H9 (cell line): ENCODE measurements at regions not wholly inside any gene's neighbourhood (a gene's known extent, or its start where the extent isn't known, plus 50 kb on each side); places are given as distances from the start of the nearest gene placed in this dataset.

Source experiments
- DNase-seq: peaks from one replicate; pipeline ENCODE4 v3.0.0-alpha.2; 2017
- H2AFZ ChIP-seq: one replicate; pipeline ENCODE4 v1.6.1; 2013; ENCODE audit warnings: mild to moderate bottlenecking, low read length, control low read depth, moderate library complexity
- H2AK5ac ChIP-seq: 2 replicates; pipeline ENCODE4 v1.6.1; 2013; ENCODE audit warnings: low read length, control low read depth, mixed read lengths; ENCODE audit not compliant: insufficient read length
- H2BK120ac ChIP-seq: one replicate; pipeline ENCODE4 v1.6.1; 2013; ENCODE audit warnings: low read depth, mild to moderate bottlenecking, low read length, control low read depth, inconsistent platforms; ENCODE audit not compliant: poor library complexity, severe bottlenecking
- H2BK12ac ChIP-seq: 2 replicates; pipeline ENCODE4 v1.6.1; 2013; ENCODE audit warnings: low read length, control low read depth, mixed read lengths, low read depth; ENCODE audit not compliant: insufficient read length
- H2BK15ac ChIP-seq: 2 replicates; pipeline ENCODE4 v1.6.1; 2013; ENCODE audit warnings: low read depth, low read length, control low read depth
- H2BK20ac ChIP-seq: one replicate; pipeline ENCODE4 v1.6.1; 2013; ENCODE audit warnings: low read depth, mild to moderate bottlenecking, low read length, control low read depth, inconsistent platforms; ENCODE audit not compliant: poor library complexity, severe bottlenecking
- H2BK5ac ChIP-seq: 2 replicates; pipeline ENCODE4 v1.6.1; 2013; ENCODE audit warnings: low read length, control low read depth, mixed read lengths; ENCODE audit not compliant: insufficient read length
- H3K14ac ChIP-seq: 2 replicates; pipeline ENCODE4 v1.6.1; 2013; ENCODE audit warnings: low read length, control low read depth; ENCODE audit not compliant: insufficient read depth
- H3K18ac ChIP-seq: 2 replicates; pipeline ENCODE4 v1.6.1; 2013; ENCODE audit warnings: low read depth, mild to moderate bottlenecking, mixed read lengths, low read length, control low read depth; ENCODE audit not compliant: insufficient read length
- H3K23ac ChIP-seq: 2 replicates; pipeline ENCODE4 v1.6.1; 2013; ENCODE audit warnings: low read length, control low read depth, mixed read lengths, low read depth; ENCODE audit not compliant: insufficient read length
- H3K23me2 ChIP-seq: 2 replicates; pipeline ENCODE4 v1.6.1; 2013; ENCODE audit warnings: low read depth, mild to moderate bottlenecking, mixed read lengths, low read length, control low read depth; ENCODE audit not compliant: insufficient read length, poor library complexity, severe bottlenecking
- H3K27ac ChIP-seq: 2 replicates; pipeline ENCODE4 v1.5.1; 2013; ENCODE audit warnings: low read length, control low read depth, mixed read lengths, low read depth; ENCODE audit not compliant: insufficient read length
- H3K27me3 ChIP-seq: 2 replicates; pipeline ENCODE4 v1.6.1; 2013; ENCODE audit warnings: low read length, control low read depth, inconsistent platforms; ENCODE audit not compliant: insufficient read depth
- H3K4ac ChIP-seq: 2 replicates; pipeline ENCODE4 v1.6.1; 2013; ENCODE audit warnings: low read depth, mild to moderate bottlenecking, control low read depth, inconsistent platforms, low read length, moderate library complexity
- H3K4me1 ChIP-seq: 2 replicates; pipeline ENCODE4 v1.6.1; 2013; ENCODE audit warnings: low read length, control low read depth, inconsistent platforms; ENCODE audit not compliant: insufficient read depth
- H3K4me2 ChIP-seq: 2 replicates; pipeline ENCODE4 v1.6.1; 2013; ENCODE audit warnings: low read length, control low read depth, mixed read lengths; ENCODE audit not compliant: insufficient read length, insufficient read depth
- H3K56ac ChIP-seq: 2 replicates; pipeline ENCODE4 v1.6.1; 2013; ENCODE audit warnings: low read depth, mild to moderate bottlenecking, mixed read lengths, low read length, control low read depth; ENCODE audit not compliant: insufficient read length
- H3K79me1 ChIP-seq: 2 replicates; pipeline ENCODE4 v1.6.1; 2013; ENCODE audit warnings: low read depth, mild to moderate bottlenecking, moderate library complexity, low read length, control low read depth, inconsistent platforms; ENCODE audit not compliant: insufficient read depth, poor library complexity, severe bottlenecking
- H3K79me2 ChIP-seq: 2 replicates; pipeline ENCODE4 v1.6.1; 2013; ENCODE audit warnings: low read length, control low read depth, inconsistent platforms; ENCODE audit not compliant: insufficient read depth
- H3K9ac ChIP-seq: 2 replicates; pipeline ENCODE4 v1.6.1; 2013; ENCODE audit warnings: low read length, control low read depth, mixed read lengths; ENCODE audit not compliant: insufficient read length; ENCODE audit errors: extremely low read depth
- H3K9me3 ChIP-seq: one replicate; pipeline ENCODE4 v1.6.1; 2013; ENCODE audit warnings: low read depth, low read length, inconsistent platforms; ENCODE audit not compliant: control insufficient read depth
- H3T11ph ChIP-seq: one replicate; pipeline ENCODE4 v1.6.1; 2013; ENCODE audit warnings: mild to moderate bottlenecking, low read length, control low read depth, inconsistent platforms
- H4K20me1 ChIP-seq: one replicate; pipeline ENCODE4 v1.6.1; 2013; ENCODE audit not compliant: control insufficient read depth, insufficient read length, insufficient read depth
- H4K5ac ChIP-seq: 2 replicates; pipeline ENCODE4 v1.6.1; 2013; ENCODE audit warnings: low read depth, mild to moderate bottlenecking, mixed read lengths, low read length, control low read depth; ENCODE audit not compliant: insufficient read length
- H4K8ac ChIP-seq: replicated peaks from 2 replicates; pipeline ENCODE4 v1.6.1; 2013; ENCODE audit warnings: low read length, control low read depth, mixed read lengths, low read depth; ENCODE audit not compliant: insufficient read length
- H4K91ac ChIP-seq: 2 replicates; pipeline ENCODE4 v1.6.1; 2013; ENCODE audit warnings: low read depth, mild to moderate bottlenecking, moderate library complexity, mixed read lengths, low read length, control low read depth; ENCODE audit not compliant: insufficient read length
- H3K27ac Mint-ChIP-seq, 3 experiments: 2 replicates in 2 of 3; 3 replicates in 1 of 3; pipeline ENCODE4 v1.8.0; 2020 to 2021; ENCODE audit warnings: mixed read lengths in 3 of 3, mild to moderate bottlenecking in 1 of 3, moderate library complexity in 1 of 3
- H3K27me3 Mint-ChIP-seq: 2 replicates; pipeline ENCODE4 v1.8.0; 2021; ENCODE audit warnings: low read depth, mild to moderate bottlenecking, moderate library complexity, mixed read lengths
- H3K36me3 Mint-ChIP-seq, 3 experiments: 2 replicates in 2 of 3; 3 replicates in 1 of 3; pipeline ENCODE4 v1.8.0; 2020 to 2021; ENCODE audit warnings: low read depth in 3 of 3, mixed read lengths in 3 of 3; ENCODE audit not compliant: insufficient read depth in 1 of 3
- H3K4me1 Mint-ChIP-seq, 2 experiments: 2 replicates each; pipeline ENCODE4 v1.8.0; 2020; ENCODE audit warnings: mixed read lengths in 2 of 2
- H3K4me3 Mint-ChIP-seq, 2 experiments: 2 replicates in 1 of 2; 3 replicates in 1 of 2; pipeline ENCODE4 v1.8.0; 2020 to 2021; ENCODE audit warnings: mild to moderate bottlenecking in 2 of 2, mixed read lengths in 2 of 2, moderate library complexity in 1 of 2
- H3K9me3 Mint-ChIP-seq, 2 experiments: 2 replicates in 1 of 2; 3 replicates in 1 of 2; pipeline ENCODE4 v1.8.0; 2020; ENCODE audit warnings: mild to moderate bottlenecking in 2 of 2, mixed read lengths in 2 of 2, moderate library complexity in 1 of 2
- WGBS: extraction: QIAGEN DNeasy Blood & Tissue Kit; methylation state at CpG from one replicate; pipeline ENCODE4 v1.1.7; 2013; ENCODE audit warnings: missing lambda C conversion rate, low lambda C conversion rate, mixed read lengths; ENCODE audit not compliant: insufficient read length; ENCODE audit errors: extremely low coverage; 5-methylcytosine and 5-hydroxymethylcytosine counted together
- TF ChIP-seq, protein P1 (sequence below): fragments of 200-600 bp; sonication (generic); conservative IDR thresholded peaks from 3 replicates; pipeline ENCODE4 v1.8.0; 2021; ENCODE audit warnings: antibody characterized with exemption, mild to moderate bottlenecking

DNA sequence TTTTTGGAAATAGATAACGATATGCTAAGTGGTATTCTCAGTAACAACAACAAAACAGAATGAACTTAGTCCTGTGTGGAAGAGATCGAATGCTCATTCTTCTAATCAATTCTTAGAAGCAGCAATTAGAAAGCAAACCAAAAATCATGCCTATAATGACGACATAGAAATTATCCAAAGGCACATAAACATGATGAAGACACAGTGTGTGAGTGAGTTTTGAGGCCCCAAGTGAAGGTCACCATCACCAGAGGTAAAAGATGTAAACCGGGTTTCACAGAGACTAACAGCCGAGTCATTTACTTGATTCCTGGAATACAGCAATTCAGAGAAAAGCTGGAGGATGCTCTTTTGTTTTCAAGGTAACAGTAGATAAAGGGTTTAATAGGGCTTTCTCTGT is 509.2 kb downstream of the TDRD15 start:
- Histone ChIP-seq H2BK20ac (no peak overlapping the region), H2BK120ac (no peak overlapping the region), H4K8ac (no peak overlapping the region), H3K9me3 (no peaks in the 10 kb centered on the region), H2BK12ac (no peak overlapping the region), H3K79me2 (no peaks in the 10 kb centered on the region), H4K5ac (no peak overlapping the region), H4K91ac (no peak overlapping the region), H4K20me1 (no peaks in the 10 kb centered on the region), H3K23me2 (no peaks in the 10 kb centered on the region), H3K4me2 (no peak overlapping the region), H2BK15ac (no peak overlapping the region), H3K27ac (no peak overlapping the region), H3K4ac (no peak overlapping the region), H3K9ac (no peak overlapping the region), H3K23ac (no peak overlapping the region), H3K27me3 (no peaks in the 10 kb centered on the region), H2BK5ac (no peak overlapping the region), H3T11ph (no peak overlapping the region), H2AK5ac (no peak overlapping the region), H3K18ac (no peak overlapping the region), H2AFZ (no peak overlapping the region), H3K4me1 (no peaks in the 10 kb centered on the region), H3K79me1 (no peaks in the 10 kb centered on the region), H3K14ac (no peak overlapping the region), H3K56ac (no peak overlapping the region)
- Mint-ChIP-seq H3K36me3 (no peaks in the 10 kb centered on the region), H3K27ac (no peak overlapping the region), H3K4me1 (no peaks in the 10 kb centered on the region; a peak in 1 of 4 replicates), H3K4me3 (no peak overlapping the region), H3K9me3 (no peaks in the 10 kb centered on the region), H3K27me3 (no peaks in the 10 kb centered on the region)
- TF ChIP-seq, protein P1, sequence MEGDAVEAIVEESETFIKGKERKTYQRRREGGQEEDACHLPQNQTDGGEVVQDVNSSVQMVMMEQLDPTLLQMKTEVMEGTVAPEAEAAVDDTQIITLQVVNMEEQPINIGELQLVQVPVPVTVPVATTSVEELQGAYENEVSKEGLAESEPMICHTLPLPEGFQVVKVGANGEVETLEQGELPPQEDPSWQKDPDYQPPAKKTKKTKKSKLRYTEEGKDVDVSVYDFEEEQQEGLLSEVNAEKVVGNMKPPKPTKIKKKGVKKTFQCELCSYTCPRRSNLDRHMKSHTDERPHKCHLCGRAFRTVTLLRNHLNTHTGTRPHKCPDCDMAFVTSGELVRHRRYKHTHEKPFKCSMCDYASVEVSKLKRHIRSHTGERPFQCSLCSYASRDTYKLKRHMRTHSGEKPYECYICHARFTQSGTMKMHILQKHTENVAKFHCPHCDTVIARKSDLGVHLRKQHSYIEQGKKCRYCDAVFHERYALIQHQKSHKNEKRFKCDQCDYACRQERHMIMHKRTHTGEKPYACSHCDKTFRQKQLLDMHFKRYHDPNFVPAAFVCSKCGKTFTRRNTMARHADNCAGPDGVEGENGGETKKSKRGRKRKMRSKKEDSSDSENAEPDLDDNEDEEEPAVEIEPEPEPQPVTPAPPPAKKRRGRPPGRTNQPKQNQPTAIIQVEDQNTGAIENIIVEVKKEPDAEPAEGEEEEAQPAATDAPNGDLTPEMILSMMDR = no peak
- WGBS = no CpG with 5 or more reads among the region's 5 CpGs
- DNase-seq = no peak
